Coronary artery (tissue), 2 donors: ENCODE measurements at regions not wholly inside any gene's neighbourhood (a gene's known extent, or its start where the extent isn't known, plus 50 kb on each side); places are given as distances from the start of the nearest gene placed in this dataset.
"Not testable (repeated sequence)": the region's sequence is repeated elsewhere in the genome, so short reads cannot be mapped to it uniquely, and the experiment has no call there.

ENCODE experiments used
- DNase-seq: peaks from one replicate; pipeline ENCODE4 v3.0.0-alpha.2; 2017; ENCODE audit warnings: low spot score
- H3K27ac ChIP-seq, 2 donors: fragments of 200-600 bp; sonication (generic); one replicate each; pipeline ENCODE4 v1.5.1; 2016 to 2019
- H3K4me3 ChIP-seq: fragments of 200-600 bp; sonication (generic); 2 replicates; pipeline ENCODE4 v1.5.1; 2016; ENCODE audit warnings: mild to moderate bottlenecking, moderate library complexity
- CTCF ChIP-seq: fragments of 200-600 bp; sonication (generic); IDR thresholded peaks from one replicate; pipeline ENCODE4 v1.5.1; 2019; ENCODE audit warnings: antibody characterized with exemption

- DNase-seq, result no peak
- TF ChIP-seq CTCF, result no peak
- no peak overlapping the region for H3K27ac ChIP-seq
- no peak overlapping the region for H3K4me3 ChIP-seq
Observed at GRCh38 chrX:148298737-148299136, 201.7 kb upstream of the AFF2 start.

GRCh38 chrX:148305214-148305613 is 195.2 kb upstream of the AFF2 start:
- not testable (repeated sequence) for H3K4me3 ChIP-seq, DNase-seq, H3K27ac ChIP-seq

- H3K27ac ChIP-seq, result no peak overlapping the region
- H3K4me3 ChIP-seq, result no peak overlapping the region
- no peak for DNase-seq
- no peak for TF ChIP-seq CTCF
Observed at GRCh38 chrX:148309413-148309812, 191.0 kb upstream of the AFF2 start.

- TF ChIP-seq CTCF, result no peak
- DNase-seq, result no peak
- Histone ChIP-seq H3K27ac (no peak overlapping the region), H3K4me3 (no peak overlapping the region)
Observed at GRCh38 chrX:148310426-148311165, 189.8 kb upstream of the AFF2 start.

GRCh38 chrX:148311544-148311943 is 188.9 kb upstream of the AFF2 start:
- Histone ChIP-seq H3K4me3 (no peak overlapping the region), H3K27ac (no peak overlapping the region)
- no peak for DNase-seq
- TF ChIP-seq CTCF, result no peak

GRCh38 chrX:148314876-148315275 is 185.5 kb upstream of the AFF2 start:
- no peak overlapping the region for H3K4me3 ChIP-seq
- TF ChIP-seq CTCF, result no peak
- H3K27ac ChIP-seq, result no peak overlapping the region
- no peak for DNase-seq

- TF ChIP-seq CTCF, result no peak
- no peak for DNase-seq
- Histone ChIP-seq H3K4me3 (no peak overlapping the region), H3K27ac (no peak overlapping the region)
Observed at GRCh38 chrX:148316446-148316845, 184.0 kb upstream of the AFF2 start.
